ENCODE measurements at regions not wholly inside any gene's neighbourhood (a gene's known extent, or its start where the extent isn't known, plus 50 kb on each side); places are given as distances from the start of the nearest gene placed in this dataset.

- TF ChIP-seq CTCF (IDR thresholded peaks at IDR 0.05), result no peak
- TF ChIP-seq POLR2A (IDR thresholded peaks at IDR 0.05), result no peak
Observed at GRCh38 chr10:34058845-34059614, 724.6 kb upstream of the NRP1 start.
